ENCODE measurements at regions not wholly inside any gene's neighbourhood (a gene's known extent, or its start where the extent isn't known, plus 50 kb on each side); places are given as distances from the start of the nearest gene placed in this dataset.
"Not testable (repeated sequence)": the region's sequence is repeated elsewhere in the genome, so short reads cannot be mapped to it uniquely, and the experiment has no call there.

GRCh38 chr10:131041441-131041840, 270.1 kb downstream of the TCERG1L start:
- H3K27me3 ChIP-seq (ENCODE audit: control insufficient read depth, insufficient read depth, low read length), result peaks cover 26% of the 10 kb centered on the region; the same call in 1 of the 2 replicates
- H3K36me3 ChIP-seq (ENCODE audit: control insufficient read depth, insufficient read depth, low read length), result no peaks in the 10 kb centered on the region
- no peak overlapping the region for H3K9ac ChIP-seq (ENCODE audit: low read length)
- H3K9me3 ChIP-seq (ENCODE audit: control insufficient read depth, insufficient read depth, low read depth, low read length), result peaks cover 18% of the 10 kb centered on the region
- no peak overlapping the region for H3K4me3 ChIP-seq (ENCODE audit: low read depth, low read length)
- H3K4me1 ChIP-seq (ENCODE audit: control insufficient read depth, insufficient read depth, low read length), result no peaks in the 10 kb centered on the region
- no peak overlapping the region for H3K27ac ChIP-seq (ENCODE audit: low read depth, low read length)

- peaks cover 24% of the 10 kb centered on the region for H3K9me3 ChIP-seq (ENCODE audit: control insufficient read depth, insufficient read depth, low read depth, low read length)
- H3K9ac ChIP-seq (ENCODE audit: low read length); H3K27ac ChIP-seq (ENCODE audit: low read depth, low read length); H3K4me1 ChIP-seq (ENCODE audit: control insufficient read depth, insufficient read depth, low read length); H3K36me3 ChIP-seq (ENCODE audit: control insufficient read depth, insufficient read depth, low read length); H3K4me3 ChIP-seq (ENCODE audit: low read depth, low read length): not testable (repeated sequence)
- peaks cover 22% of the 10 kb centered on the region; the same call in 1 of the 2 replicates for H3K27me3 ChIP-seq (ENCODE audit: control insufficient read depth, insufficient read depth, low read length)
These were observed 269.5 kb downstream of the TCERG1L start for GRCh38 chr10:131042015-131042414.
